ENCODE measurements at regions not wholly inside any gene's neighbourhood (a gene's known extent, or its start where the extent isn't known, plus 50 kb on each side); places are given as distances from the start of the nearest gene placed in this dataset.

DNA sequence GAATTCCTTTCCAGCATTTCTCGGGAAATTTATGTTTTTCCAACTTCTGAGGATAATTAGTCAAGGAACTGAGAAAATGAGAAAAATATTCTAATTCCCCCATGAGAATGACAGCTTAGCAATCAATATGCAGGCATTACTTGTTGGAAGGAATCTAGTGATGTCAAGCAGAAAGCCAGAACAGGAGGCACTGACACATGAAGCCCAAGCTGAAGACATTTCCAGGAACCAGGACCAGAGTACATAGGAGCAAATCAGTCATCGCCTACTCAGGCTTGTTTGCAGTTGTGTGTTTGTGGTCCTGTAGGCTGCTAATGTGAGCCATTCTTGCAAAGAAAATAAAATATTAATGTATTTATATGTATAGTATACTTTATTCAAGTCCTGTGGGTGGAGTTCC is 89.7 kb downstream of the SALL1 start:
- Histone ChIP-seq H3K36me3 (ENCODE audit: insufficient read depth, low read length) (no peaks in the 10 kb centered on the region), H3K27me3 (ENCODE audit: insufficient read depth, low read length) (peaks cover 4% of the 10 kb centered on the region), H3K4me2 (ENCODE audit: low read length) (no peak overlapping the region), H3K4me3 (ENCODE audit: insufficient read depth, low read depth, low read length) (no peak overlapping the region), H3K9me3 (ENCODE audit: insufficient read depth, low read depth, low read length) (no peaks in the 10 kb centered on the region), H3K27ac (ENCODE audit: low read depth, low read length) (no peak overlapping the region), H4K20me1 (ENCODE audit: insufficient read depth, low read length) (no peaks in the 10 kb centered on the region), H3K4me1 (ENCODE audit: insufficient read depth, low read length) (no peaks in the 10 kb centered on the region), H3K9ac (ENCODE audit: low read length) (no peak overlapping the region), H3K79me2 (ENCODE audit: insufficient read depth, low read length) (no peaks in the 10 kb centered on the region), H2AFZ (ENCODE audit: low read depth, low read length) (no peak overlapping the region)
- Mint-ChIP-seq H3K4me3 (ENCODE audit: unreplicated experiment) (no peak overlapping the region), H3K4me1 (ENCODE audit: low read depth, unreplicated experiment) (peaks cover 3% of the 10 kb centered on the region), H3K27ac (ENCODE audit: unreplicated experiment) (no peak overlapping the region), H3K27me3 (ENCODE audit: low read depth, unreplicated experiment) (peaks cover 3% of the 10 kb centered on the region), H3K9me3 (ENCODE audit: unreplicated experiment) (no peaks in the 10 kb centered on the region), H3K36me3 (ENCODE audit: low read depth, unreplicated experiment) (no peaks in the 10 kb centered on the region)
- DNase-seq (ENCODE audit: low read depth) (no peak), FAIRE-seq (no peak)
- TF ChIP-seq, protein P1, sequence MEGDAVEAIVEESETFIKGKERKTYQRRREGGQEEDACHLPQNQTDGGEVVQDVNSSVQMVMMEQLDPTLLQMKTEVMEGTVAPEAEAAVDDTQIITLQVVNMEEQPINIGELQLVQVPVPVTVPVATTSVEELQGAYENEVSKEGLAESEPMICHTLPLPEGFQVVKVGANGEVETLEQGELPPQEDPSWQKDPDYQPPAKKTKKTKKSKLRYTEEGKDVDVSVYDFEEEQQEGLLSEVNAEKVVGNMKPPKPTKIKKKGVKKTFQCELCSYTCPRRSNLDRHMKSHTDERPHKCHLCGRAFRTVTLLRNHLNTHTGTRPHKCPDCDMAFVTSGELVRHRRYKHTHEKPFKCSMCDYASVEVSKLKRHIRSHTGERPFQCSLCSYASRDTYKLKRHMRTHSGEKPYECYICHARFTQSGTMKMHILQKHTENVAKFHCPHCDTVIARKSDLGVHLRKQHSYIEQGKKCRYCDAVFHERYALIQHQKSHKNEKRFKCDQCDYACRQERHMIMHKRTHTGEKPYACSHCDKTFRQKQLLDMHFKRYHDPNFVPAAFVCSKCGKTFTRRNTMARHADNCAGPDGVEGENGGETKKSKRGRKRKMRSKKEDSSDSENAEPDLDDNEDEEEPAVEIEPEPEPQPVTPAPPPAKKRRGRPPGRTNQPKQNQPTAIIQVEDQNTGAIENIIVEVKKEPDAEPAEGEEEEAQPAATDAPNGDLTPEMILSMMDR (IDR thresholded peaks at IDR 0.05; ENCODE audit: insufficient read depth, low read depth, low read length), result no peak
- TF ChIP-seq EZH2 (IDR thresholded peaks at IDR 0.05; ENCODE audit: insufficient read depth, low read length), result no peak

DNA sequence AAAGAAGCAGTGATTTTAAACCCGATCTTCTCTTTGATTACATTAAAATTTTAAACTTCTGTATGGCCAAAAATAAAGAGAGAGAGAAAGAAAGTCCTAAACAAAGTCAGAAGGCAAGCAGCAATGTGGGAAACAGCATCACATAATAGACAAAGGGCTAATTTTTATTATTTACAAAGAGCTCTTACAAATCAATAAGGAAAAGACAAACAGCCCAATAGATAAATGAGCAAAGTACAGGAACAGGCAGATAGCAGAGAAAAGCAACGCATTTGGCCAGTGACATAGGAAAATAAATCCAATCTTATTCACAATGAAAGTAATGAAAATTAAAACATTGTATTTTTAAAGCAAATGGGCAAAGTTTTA is 93.1 kb downstream of the SALL1 start:
- H3K36me3 ChIP-seq (ENCODE audit: insufficient read depth, low read length), result no peaks in the 10 kb centered on the region
- no peak overlapping the region for H3K9ac ChIP-seq (ENCODE audit: low read length)
- H3K9me3 ChIP-seq (ENCODE audit: insufficient read depth, low read depth, low read length), result no peaks in the 10 kb centered on the region
- Mint-ChIP-seq H3K4me3 (ENCODE audit: unreplicated experiment) (no peak overlapping the region), H3K27ac (ENCODE audit: unreplicated experiment) (no peak overlapping the region), H3K27me3 (ENCODE audit: low read depth, unreplicated experiment) (peaks cover 6% of the 10 kb centered on the region), H3K9me3 (ENCODE audit: unreplicated experiment) (no peaks in the 10 kb centered on the region), H3K36me3 (ENCODE audit: low read depth, unreplicated experiment) (no peaks in the 10 kb centered on the region), H3K4me1 (ENCODE audit: low read depth, unreplicated experiment) (peaks cover 7% of the 10 kb centered on the region)
- peaks cover 4% of the 10 kb centered on the region for H3K27me3 ChIP-seq (ENCODE audit: insufficient read depth, low read length)
- H3K4me2 ChIP-seq (ENCODE audit: low read length), result no peak overlapping the region
- no peak overlapping the region for H2AFZ ChIP-seq (ENCODE audit: low read depth, low read length)
- no peak for TF ChIP-seq EZH2 (IDR thresholded peaks at IDR 0.05; ENCODE audit: insufficient read depth, low read length)
- TF ChIP-seq, protein P1 (IDR thresholded peaks at IDR 0.05; ENCODE audit: insufficient read depth, low read depth, low read length), result no peak
- no peaks in the 10 kb centered on the region for H4K20me1 ChIP-seq (ENCODE audit: insufficient read depth, low read length)
- no peak overlapping the region for H3K4me3 ChIP-seq (ENCODE audit: insufficient read depth, low read depth, low read length)
- DNase-seq (ENCODE audit: low read depth) (no peak), FAIRE-seq (no peak)
- no peak overlapping the region for H3K27ac ChIP-seq (ENCODE audit: low read depth, low read length)
- no peaks in the 10 kb centered on the region for H3K4me1 ChIP-seq (ENCODE audit: insufficient read depth, low read length)
- no peaks in the 10 kb centered on the region for H3K79me2 ChIP-seq (ENCODE audit: insufficient read depth, low read length)

DNA sequence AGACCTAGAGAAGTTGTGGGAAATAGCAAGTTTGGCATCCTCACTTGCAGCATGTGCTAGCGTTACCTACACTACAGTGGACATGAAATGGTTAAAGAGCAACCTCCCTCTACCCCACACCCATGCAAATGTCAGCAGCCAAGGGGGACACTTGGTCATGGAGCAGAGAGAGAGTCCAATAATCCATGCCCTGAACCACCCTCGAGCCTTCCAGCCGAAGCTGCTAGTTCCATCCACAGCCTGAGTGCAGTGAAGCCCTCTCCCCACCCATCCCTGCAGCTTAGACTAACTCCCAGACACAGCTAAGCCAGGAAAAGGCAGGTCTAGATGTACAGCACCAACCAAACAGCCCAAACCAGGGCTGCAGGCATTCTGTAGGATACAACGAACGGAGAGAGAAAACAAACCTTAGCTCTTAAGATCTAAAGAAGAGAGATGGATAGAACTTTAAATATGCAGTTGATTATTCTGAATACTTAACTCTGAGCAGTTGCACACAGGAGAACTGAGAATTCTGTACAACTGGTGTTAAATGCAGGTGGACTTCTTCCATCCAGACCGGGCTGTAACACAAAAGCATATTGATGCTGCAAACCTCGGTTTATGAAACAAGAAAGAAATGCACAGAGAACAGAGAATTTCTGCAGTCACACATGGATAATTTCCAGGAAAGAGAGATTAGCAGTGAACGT is 93.8 kb downstream of the SALL1 start:
- TF ChIP-seq, protein P1 (IDR thresholded peaks at IDR 0.05; ENCODE audit: insufficient read depth, low read depth, low read length), result no peak
- no peak for TF ChIP-seq EZH2 (IDR thresholded peaks at IDR 0.05; ENCODE audit: insufficient read depth, low read length)
- no peak for FAIRE-seq
- Mint-ChIP-seq H3K4me3 (ENCODE audit: unreplicated experiment) (no peak overlapping the region), H3K36me3 (ENCODE audit: low read depth, unreplicated experiment) (no peaks in the 10 kb centered on the region), H3K27ac (ENCODE audit: unreplicated experiment) (no peak overlapping the region), H3K9me3 (ENCODE audit: unreplicated experiment) (no peaks in the 10 kb centered on the region), H3K27me3 (ENCODE audit: low read depth, unreplicated experiment) (peaks cover 6% of the 10 kb centered on the region), H3K4me1 (ENCODE audit: low read depth, unreplicated experiment) (peaks cover 7% of the 10 kb centered on the region)
- no peaks in the 10 kb centered on the region for H4K20me1 ChIP-seq (ENCODE audit: insufficient read depth, low read length)
- peaks cover 4% of the 10 kb centered on the region for H3K27me3 ChIP-seq (ENCODE audit: insufficient read depth, low read length)
- H3K36me3 ChIP-seq (ENCODE audit: insufficient read depth, low read length), result no peaks in the 10 kb centered on the region
- no peak overlapping the region for H3K4me3 ChIP-seq (ENCODE audit: insufficient read depth, low read depth, low read length)
- no peaks in the 10 kb centered on the region for H3K79me2 ChIP-seq (ENCODE audit: insufficient read depth, low read length)
- no peaks in the 10 kb centered on the region for H3K4me1 ChIP-seq (ENCODE audit: insufficient read depth, low read length)
- H3K27ac ChIP-seq (ENCODE audit: low read depth, low read length), result no peak overlapping the region
- H3K9me3 ChIP-seq (ENCODE audit: insufficient read depth, low read depth, low read length), result no peaks in the 10 kb centered on the region
- no peak overlapping the region for H3K9ac ChIP-seq (ENCODE audit: low read length)
- no peak for DNase-seq (ENCODE audit: low read depth)
- no peak overlapping the region for H3K4me2 ChIP-seq (ENCODE audit: low read length)
- H2AFZ ChIP-seq (ENCODE audit: low read depth, low read length), result no peak overlapping the region
